Amniotic stem cell (primary cell): ENCODE measurements at regions not wholly inside any gene's neighbourhood (a gene's known extent, or its start where the extent isn't known, plus 50 kb on each side); places are given as distances from the start of the nearest gene placed in this dataset.

Experiments used
- DNase-seq: peaks from one replicate; lab custom pipeline; 2025; lab: John Stamatoyannopoulos, UW

DNA sequence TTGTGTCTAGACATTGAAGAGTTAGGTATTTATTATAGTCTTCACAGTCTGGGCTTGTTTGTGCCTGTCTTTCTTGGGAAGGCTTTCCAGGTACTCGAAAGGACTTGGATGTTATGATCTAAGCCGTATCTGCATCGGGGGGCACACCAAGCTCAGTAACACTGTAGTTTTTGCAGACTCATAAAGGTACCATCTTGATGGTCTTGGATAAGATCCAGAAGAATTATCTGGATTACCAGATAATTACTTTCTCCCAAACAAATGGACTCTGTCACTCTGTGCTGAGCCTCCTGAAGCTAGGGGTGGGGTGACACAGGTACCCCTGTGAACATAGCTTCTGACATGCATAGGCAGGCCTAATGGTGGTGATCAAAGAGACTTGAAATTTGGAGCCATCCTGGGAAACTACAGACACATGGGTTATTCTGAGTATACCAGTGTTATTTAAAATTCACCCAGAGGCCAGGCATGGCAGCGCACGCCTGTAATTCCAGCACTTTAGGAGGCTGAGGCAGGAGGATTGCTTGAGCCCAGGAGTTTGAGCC is 238.6 kb upstream of the TPM1 start:
- DNase-seq, result no peak

GRCh38 chr15:62805502-62805901 is 237.0 kb upstream of the TPM1 start:
- DNase-seq, result no peak

DNA sequence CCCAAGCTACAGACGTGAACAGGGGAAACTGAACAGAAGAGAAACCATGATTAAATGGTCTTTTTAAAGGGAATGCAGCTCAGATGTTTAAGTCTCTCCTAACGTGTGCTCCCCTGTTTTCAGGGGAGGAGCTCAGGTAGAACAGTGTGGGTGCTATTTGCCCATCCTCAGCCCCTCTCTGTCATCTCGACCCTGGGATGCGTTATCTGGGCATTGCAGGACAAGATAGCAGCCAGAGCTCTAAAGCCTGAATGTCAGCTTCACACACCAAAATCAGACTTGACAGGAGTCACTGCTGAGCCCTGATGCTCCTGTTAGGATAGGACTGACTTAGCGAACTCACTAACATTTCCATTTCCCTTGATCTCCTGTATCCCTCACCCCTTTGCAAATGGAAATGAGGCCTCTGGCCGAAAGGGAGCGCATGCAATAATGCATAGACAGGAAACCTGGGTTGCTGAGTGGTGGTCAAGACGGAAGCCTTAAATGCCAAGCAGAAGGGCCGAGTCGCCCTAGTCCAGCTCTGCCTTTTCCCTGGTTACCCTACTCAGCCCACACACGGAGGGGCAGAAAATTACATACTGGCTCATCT is 234.9 kb upstream of the TPM1 start:
- DNase-seq, result no peak

GRCh38 chr15:62809115-62809967 is 233.2 kb upstream of the TPM1 start:
- DNase-seq, result peak; percentile 2

GRCh38 chr15:62809968-62810260 is 232.6 kb upstream of the TPM1 start:
- DNase-seq, result no peak

GRCh38 chr15:62812515-62812835 is 230.1 kb upstream of the TPM1 start:
- no peak for DNase-seq

DNA sequence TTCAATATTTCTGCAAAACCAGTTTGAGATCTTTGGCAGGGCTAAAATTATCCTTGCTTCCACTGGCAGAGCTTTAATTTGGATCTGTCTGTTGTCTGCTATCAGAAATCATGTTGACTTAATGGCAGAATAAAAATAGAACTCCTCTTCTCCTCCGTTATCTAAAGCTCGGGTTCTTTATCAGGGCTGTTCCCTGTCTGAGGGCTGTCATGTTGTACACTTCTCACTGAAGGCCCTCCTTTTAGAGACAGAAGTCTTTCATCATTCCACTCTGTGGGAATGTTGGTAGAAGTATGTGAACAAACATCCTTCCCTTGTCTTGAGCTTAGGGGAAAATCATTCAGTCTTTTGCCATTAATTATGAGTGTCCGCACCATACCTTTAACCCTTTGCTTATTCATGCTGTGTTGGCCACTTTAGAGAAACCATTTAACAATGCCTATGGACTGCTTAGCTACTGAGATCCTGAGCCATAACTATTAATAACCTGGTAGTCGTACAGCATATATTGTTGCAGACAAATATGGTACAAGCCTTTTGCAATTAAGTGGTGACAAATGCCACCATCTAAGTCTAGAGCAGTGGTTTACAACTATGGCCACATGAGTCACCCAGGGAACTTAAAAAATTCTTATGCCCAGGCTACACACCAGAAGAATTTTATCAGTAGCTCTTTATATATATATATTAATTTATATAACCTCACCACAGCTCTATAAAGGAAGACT is 226.0 kb upstream of the TPM1 start:
- no peak for DNase-seq

GRCh38 chr15:62818691-62819090 is 223.9 kb upstream of the TPM1 start:
- no peak for DNase-seq

DNA sequence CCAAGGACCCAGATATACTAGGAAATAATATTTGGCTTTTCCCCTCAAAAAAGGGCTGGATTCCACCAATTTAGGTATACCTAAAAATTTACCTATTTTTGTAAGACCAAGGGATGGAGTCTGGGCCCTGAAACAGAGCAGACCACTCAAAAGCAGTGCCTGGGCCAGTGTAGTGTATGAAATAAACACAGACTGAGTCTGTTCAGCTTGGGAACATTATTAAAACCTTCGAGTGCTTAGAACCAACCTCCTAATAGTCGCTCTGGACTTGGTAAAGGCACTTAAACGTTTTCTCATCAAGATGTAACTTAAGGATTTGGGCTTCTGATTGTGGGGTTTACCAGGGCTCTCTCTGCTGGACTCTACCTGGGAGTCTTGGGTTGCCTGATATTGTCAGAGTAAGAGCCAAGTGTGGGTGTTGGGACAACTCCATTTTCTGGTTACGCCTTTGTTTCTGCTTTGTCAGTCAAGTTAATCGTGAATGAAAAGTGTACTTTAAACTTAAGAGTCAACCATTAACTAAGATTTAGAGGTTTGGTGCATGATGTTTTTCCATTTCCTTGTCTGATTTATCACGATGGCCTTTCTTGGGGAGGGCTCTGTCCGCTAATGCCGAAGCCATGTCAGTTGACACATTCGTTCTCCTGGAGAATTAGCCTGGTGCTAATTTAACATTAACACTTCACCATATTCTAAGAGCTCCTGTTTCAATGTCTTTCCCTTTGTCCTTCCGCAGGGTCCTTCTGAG is 221.0 kb upstream of the TPM1 start:
- no peak for DNase-seq

DNA sequence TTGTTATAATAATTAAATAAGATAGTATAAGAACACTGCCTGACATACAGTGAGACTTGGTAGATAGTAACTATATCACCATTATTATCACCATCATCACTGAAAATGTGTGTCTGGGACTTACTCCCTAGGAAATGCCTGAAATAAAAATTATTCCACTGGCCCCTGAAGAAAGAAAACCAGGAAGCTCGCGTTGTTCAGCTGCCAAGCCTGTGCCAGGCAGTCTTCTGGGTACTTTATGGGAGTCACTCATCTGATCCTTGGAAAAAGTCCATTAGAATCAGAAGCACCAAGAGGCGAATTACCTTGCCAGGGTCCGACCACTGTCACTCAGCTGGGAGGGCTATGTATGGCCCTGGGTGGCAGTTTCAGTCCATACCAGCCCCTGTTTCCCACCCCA is 220.3 kb upstream of the TPM1 start:
- DNase-seq, result no peak

- DNase-seq, result no peak
Observed at GRCh38 chr15:62823561-62823960, 219.0 kb upstream of the TPM1 start.

DNA sequence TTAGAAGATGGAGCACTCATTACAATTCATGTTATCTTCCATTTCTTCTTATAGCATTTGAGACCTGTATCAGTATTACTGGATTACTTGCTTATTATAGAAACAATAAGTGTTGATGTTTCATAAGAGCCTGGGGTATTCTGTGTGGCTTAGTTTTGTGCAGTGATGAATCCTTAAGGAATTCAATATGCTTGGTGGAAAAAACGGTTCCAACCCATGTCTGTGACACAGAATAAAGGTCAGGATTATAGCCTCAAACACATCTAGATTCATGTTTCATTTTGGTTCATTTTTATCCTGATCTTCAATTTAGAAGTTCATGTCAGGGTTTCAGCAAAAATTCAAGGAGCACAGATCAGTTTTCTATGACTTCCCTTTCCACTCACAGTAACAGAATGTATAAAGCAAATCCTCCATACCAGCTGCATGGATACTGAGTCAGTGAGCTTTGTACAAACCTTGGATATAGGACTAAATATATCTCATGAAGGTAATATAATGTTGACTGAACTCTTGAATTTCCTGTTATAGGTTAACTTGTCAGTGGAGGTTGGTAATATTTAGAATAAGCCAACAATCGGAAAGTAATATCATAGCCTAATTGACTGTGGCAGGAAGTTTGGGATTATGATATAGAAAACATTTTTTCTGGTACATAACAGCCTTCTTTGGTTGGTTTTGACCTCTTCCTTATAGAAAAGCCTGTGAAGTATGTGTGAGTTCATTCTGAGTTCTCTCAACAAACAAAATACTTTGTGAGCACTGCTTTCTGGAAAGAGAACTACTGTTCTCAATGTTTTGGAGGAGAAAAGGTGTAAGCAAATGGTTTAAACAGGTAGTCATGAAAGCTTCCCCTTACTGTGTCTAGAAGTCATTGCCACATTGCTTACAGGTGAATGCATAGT is 218.2 kb upstream of the TPM1 start:
- DNase-seq, result peak; percentile 28

GRCh38 chr15:62825191-62825590 is 217.4 kb upstream of the TPM1 start:
- no peak for DNase-seq

- DNase-seq, result no peak
Observed at GRCh38 chr15:62826561-62826960, 216.0 kb upstream of the TPM1 start.

DNA sequence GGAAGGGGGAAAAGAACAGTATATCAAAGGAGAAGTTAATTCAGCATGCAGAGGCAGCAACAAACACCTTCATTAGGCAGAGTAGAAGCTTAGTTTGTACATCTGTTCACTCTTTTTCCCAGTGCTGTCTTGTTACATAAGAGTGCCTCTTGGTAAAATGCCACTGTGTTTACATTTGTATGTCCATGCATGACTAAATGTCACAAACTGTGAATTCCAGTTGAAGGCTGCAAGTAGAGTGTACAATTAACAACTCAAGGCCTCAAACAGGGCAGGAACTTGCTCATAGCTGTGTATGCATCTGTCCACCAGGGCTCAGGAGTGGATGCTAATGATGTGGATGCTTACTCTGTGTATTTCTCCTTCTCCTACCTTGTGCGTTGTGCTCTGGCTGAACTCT is 214.2 kb upstream of the TPM1 start:
- no peak for DNase-seq

DNA sequence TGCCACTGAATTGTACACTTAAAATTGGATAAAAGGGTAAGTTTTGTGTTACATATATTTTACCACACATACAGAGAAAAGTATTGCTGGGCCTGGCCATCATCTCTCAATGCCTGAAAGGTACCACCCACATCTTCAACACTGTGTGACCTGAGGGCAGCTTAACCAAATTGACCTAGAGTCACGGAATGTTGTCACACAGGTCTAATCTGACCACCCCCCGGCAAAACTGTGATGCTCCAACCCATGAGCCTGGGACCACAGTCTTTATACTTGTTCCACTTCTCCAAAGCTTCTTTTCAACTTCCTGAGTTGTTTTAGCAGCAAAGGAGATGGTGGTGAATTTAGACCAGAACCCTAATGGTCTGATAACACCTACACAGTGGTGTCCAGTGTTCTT is 210.3 kb upstream of the TPM1 start:
- no peak for DNase-seq

DNA sequence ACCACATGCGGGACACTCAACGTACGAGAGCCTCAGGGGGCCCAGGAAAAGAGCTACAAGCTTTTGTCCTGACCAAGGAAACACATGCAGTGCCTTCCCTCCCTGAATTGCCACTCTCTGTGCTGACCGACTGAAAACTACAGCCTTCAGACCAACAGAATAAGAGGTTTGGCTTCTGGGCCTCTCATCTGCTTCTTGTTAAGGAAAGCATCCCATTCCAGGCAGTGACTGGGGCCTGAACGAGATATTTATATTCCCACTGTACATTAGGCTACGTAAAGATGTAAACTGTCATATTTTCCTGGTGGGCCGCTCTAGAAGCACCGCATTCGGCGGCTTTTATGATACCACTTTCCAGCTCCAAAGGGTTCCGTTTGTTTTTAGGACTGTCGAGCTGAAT is 208.9 kb upstream of the TPM1 start:
- no peak for DNase-seq

DNA sequence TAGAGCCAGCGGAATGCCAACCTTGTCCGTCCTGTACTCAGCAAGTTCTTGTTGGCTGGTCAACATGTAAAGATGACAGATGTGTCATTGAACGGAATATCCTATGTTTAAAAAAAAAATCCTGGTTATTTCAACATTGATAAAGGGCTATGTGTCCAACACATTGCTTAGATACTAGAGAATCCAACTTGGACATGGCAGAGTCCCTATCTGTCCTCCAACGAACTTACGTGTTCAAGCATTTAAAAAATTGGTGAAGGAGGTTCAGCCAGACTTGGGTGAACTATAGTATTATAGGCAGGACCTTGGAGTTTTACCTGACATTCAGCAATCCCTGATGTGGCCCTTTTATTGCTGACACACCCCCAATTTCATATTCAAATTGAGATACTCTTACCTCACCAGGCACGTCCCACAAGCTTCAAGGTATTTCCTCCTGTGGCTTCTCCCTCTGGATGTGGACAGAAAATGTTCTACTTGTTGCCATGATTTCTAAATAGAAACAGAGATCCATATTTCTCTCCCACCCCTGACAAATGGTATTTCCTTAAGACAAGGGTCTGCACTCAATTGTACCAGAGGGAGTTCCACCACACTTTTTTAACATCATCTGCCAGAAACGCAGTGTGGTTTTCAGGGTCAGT is 207.7 kb upstream of the TPM1 start:
- no peak for DNase-seq

- DNase-seq, result no peak
Observed at GRCh38 chr15:62835351-62835750, 207.2 kb upstream of the TPM1 start.

DNA sequence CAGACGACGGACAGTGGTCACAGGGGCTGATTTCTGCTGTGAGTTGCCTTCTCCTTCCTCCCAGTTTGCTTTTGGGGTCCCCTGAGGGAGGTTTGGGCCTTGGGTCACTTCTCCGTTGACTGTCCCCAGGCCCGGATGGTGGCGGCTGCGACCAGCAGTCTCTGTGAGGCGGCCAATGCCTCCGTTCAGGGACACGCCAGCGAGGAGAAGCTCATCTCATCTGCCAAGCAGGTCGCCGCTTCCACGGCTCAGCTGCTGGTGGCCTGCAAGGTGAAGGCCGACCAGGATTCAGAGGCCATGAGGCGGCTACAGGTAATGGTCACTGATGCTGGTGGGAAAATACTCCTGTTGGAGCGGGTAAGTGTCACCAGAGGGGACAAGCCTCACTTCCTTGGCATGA is 206.8 kb upstream of the TPM1 start:
- no peak for DNase-seq
